ENCODE measurements at regions not wholly inside any gene's neighbourhood (a gene's known extent, or its start where the extent isn't known, plus 50 kb on each side); places are given as distances from the start of the nearest gene placed in this dataset.

- TF ChIP-seq CTCF (conservative IDR thresholded peaks at IDR 0.05; ENCODE audit: low read length): no peak
- H3K4me3 ChIP-seq (ENCODE audit: low read length): no peak overlapping the region
- no peak for DNase-seq (ENCODE audit: low read depth)
These were observed 619.0 kb downstream of the AJAP1 start for GRCh38 chr1:5273280-5274003.

GRCh38 chr1:5272325-5272724, 617.9 kb downstream of the AJAP1 start:
- no peak overlapping the region for H3K4me3 ChIP-seq (ENCODE audit: low read length)
- TF ChIP-seq CTCF (conservative IDR thresholded peaks at IDR 0.05; ENCODE audit: low read length): no peak
- DNase-seq (ENCODE audit: low read depth): no peak

- no peak overlapping the region for H3K4me3 ChIP-seq (ENCODE audit: low read length)
- no peak for DNase-seq (ENCODE audit: low read depth)
- no peak for TF ChIP-seq CTCF (conservative IDR thresholded peaks at IDR 0.05; ENCODE audit: low read length)
These were observed 616.9 kb downstream of the AJAP1 start for GRCh38 chr1:5271264-5271663.

- no peak for DNase-seq (ENCODE audit: low read depth)
- H3K4me3 ChIP-seq (ENCODE audit: low read length): no peak overlapping the region
- no peak for TF ChIP-seq CTCF (conservative IDR thresholded peaks at IDR 0.05; ENCODE audit: low read length)
These were observed 615.5 kb downstream of the AJAP1 start for GRCh38 chr1:5269901-5270300.

- H3K4me3 ChIP-seq (ENCODE audit: low read length): no peak overlapping the region
- TF ChIP-seq CTCF (conservative IDR thresholded peaks at IDR 0.05; ENCODE audit: low read length): no peak
- DNase-seq (ENCODE audit: low read depth): no peak
These were observed 613.3 kb downstream of the AJAP1 start for GRCh38 chr1:5267603-5268235.

- no peak overlapping the region for H3K4me3 ChIP-seq (ENCODE audit: low read length)
- TF ChIP-seq CTCF (conservative IDR thresholded peaks at IDR 0.05; ENCODE audit: low read length): no peak
- no peak for DNase-seq (ENCODE audit: low read depth)
These were observed 611.1 kb downstream of the AJAP1 start for GRCh38 chr1:5265438-5266075.

GRCh38 chr1:5264476-5264875, 610.1 kb downstream of the AJAP1 start:
- DNase-seq (ENCODE audit: low read depth): no peak
- no peak overlapping the region for H3K4me3 ChIP-seq (ENCODE audit: low read length)
- no peak for TF ChIP-seq CTCF (conservative IDR thresholded peaks at IDR 0.05; ENCODE audit: low read length)
